GM12878 (cell line): ENCODE measurements at regions not wholly inside any gene's neighbourhood (a gene's known extent, or its start where the extent isn't known, plus 50 kb on each side); places are given as distances from the start of the nearest gene placed in this dataset.

Source experiments
- ATAC-seq: fragments of 200-7000 bp; cut with Tn5 transposase; 3 replicates; pipeline ENCODE4 v1.9.1; 2020; ENCODE audit warnings: mild to moderate bottlenecking, moderate library complexity
- BruUV-seq: library from RNA; stranded (reverse); fragments of 400-500 nt; replicated peaks from 2 replicates; lab custom pipeline; 2021; lab: Mats Ljungman, UMichigan
- CTCF ChIA-PET: fragments of 300-600 bp; sonication (Branson Sonifier 250); formaldehyde crosslinking; extraction: SDS; loops from one replicate; lab custom pipeline; 2021; ENCODE audit warnings: inconsistent platforms; lab: Yijun Ruan, JAX
- POLR2A ChIA-PET: fragments of 350-600 bp; formaldehyde crosslinking; extraction: SDS; loops from one replicate; lab custom pipeline; 2021; ENCODE audit warnings: inconsistent platforms; lab: Charles Lee
- RAD21 ChIA-PET: fragments of 300-600 bp; sonication (Branson Sonifier 250); formaldehyde crosslinking; loops from one replicate; lab custom pipeline; 2023; ENCODE audit warnings: antibody characterized with exemption; ENCODE audit not compliant: unreplicated experiment; lab: Charles Lee
- SMC1A ChIA-PET: fragments of 300-600 bp; sonication (Branson Sonifier 250); formaldehyde crosslinking; loops from one replicate; lab custom pipeline; 2023; ENCODE audit not compliant: unreplicated experiment, uncharacterized antibody; lab: Charles Lee
- DNase-seq: peaks from one replicate; pipeline ENCODE4 v3.0.0-alpha.2; 2011; ENCODE audit warnings: low read depth, low spot score
- FAIRE-seq: peaks from 3 replicates; lab custom pipeline; 2011; peaks lifted over from hg19 to GRCh38; lab: Jason Lieb, UNC
- H2AFZ ChIP-seq: 2 replicates; pipeline ENCODE4 v1.6.0; 2011; ENCODE audit warnings: low read depth, low read length, control low read depth; ENCODE audit not compliant: control insufficient read depth
- H3K27ac ChIP-seq: 2 replicates; pipeline ENCODE4 v1.5.1; 2011; ENCODE audit warnings: control low read depth; ENCODE audit not compliant: control insufficient read depth, insufficient read depth
- H3K27me3 ChIP-seq, 2 experiments: replicated peaks in 1 of 2; 2 replicates each; pipeline versions ENCODE4 v1.6.0 to v1.6.1; 2011; ENCODE audit warnings: low read length in 1 of 2; ENCODE audit not compliant: control insufficient read depth in 2 of 2, insufficient read depth in 2 of 2
- H3K36me3 ChIP-seq, 2 experiments: 2 replicates each; pipeline ENCODE4 v1.5.1; 2011; ENCODE audit warnings: low read length in 1 of 2; ENCODE audit not compliant: control insufficient read depth in 2 of 2, insufficient read depth in 2 of 2
- H3K4me1 ChIP-seq: 2 replicates; pipeline ENCODE4 v1.6.1; 2011; ENCODE audit warnings: mild to moderate bottlenecking, low read length, moderate library complexity, mixed read lengths; ENCODE audit not compliant: control insufficient read depth, insufficient read depth
- H3K4me2 ChIP-seq: 2 replicates; pipeline ENCODE4 v1.6.0; 2011; ENCODE audit warnings: control low read depth; ENCODE audit not compliant: control insufficient read depth, insufficient read depth
- H3K4me3 ChIP-seq: fragments of 200-600 bp; sonication (generic); 2 replicates; pipeline ENCODE4 v1.5.1; 2016
- H3K79me2 ChIP-seq: 2 replicates; pipeline ENCODE4 v1.6.0; 2011; ENCODE audit warnings: low read length; ENCODE audit not compliant: control insufficient read depth, insufficient read depth
- H3K9ac ChIP-seq: 2 replicates; pipeline ENCODE4 v1.8.0; 2011; ENCODE audit warnings: low read length, control low read depth, mixed read lengths; ENCODE audit not compliant: control insufficient read depth, insufficient read depth
- H3K9me3 ChIP-seq: replicated peaks from 3 replicates; pipeline ENCODE4 v1.5.1; 2011; ENCODE audit warnings: mild to moderate bottlenecking, low read length; ENCODE audit not compliant: control insufficient read depth, insufficient read depth
- H4K20me1 ChIP-seq: 2 replicates; pipeline ENCODE4 v1.6.0; 2011; ENCODE audit not compliant: control insufficient read depth, insufficient read depth
- BACH1 ChIP-seq: fragments of 450-650 bp; IDR thresholded peaks from 2 replicates; pipeline ENCODE4 v1.6.1; 2017; ENCODE audit warnings: mild to moderate bottlenecking, borderline replicate concordance
- GABPA ChIP-seq: IDR thresholded peaks from 2 replicates; pipeline ENCODE4 v1.6.1; 2014; ENCODE audit warnings: antibody characterized with exemption, low read depth, mild to moderate bottlenecking, inconsistent platforms
- LARP7 ChIP-seq: fragments of 450-650 bp; IDR thresholded peaks from 2 replicates; pipeline ENCODE4 v1.6.1; 2017; ENCODE audit warnings: mild to moderate bottlenecking
- MTA3 ChIP-seq: IDR thresholded peaks from 2 replicates; pipeline ENCODE4 v1.6.1; 2012; ENCODE audit warnings: low read length, inconsistent platforms, borderline replicate concordance
- MYC ChIP-seq: IDR thresholded peaks from 2 replicates; pipeline ENCODE4 v1.6.1; 2011; ENCODE audit warnings: mild to moderate bottlenecking, low read length, moderate library complexity, inconsistent platforms; ENCODE audit not compliant: insufficient read depth, insufficient replicate concordance, insufficient read length, severe bottlenecking
- NR2C2 ChIP-seq: IDR thresholded peaks from 2 replicates; pipeline ENCODE4 v1.6.1; 2011; ENCODE audit warnings: borderline replicate concordance, low read depth; ENCODE audit not compliant: control insufficient read depth, insufficient read length
- NRF1 ChIP-seq: conservative IDR thresholded peaks from 2 replicates; pipeline ENCODE4 v1.6.1; 2011; ENCODE audit warnings: mild to moderate bottlenecking, low read depth, low read length, improper control_type of control experiment
- SMC3 ChIP-seq: IDR thresholded peaks from 2 replicates; pipeline ENCODE4 v1.6.1; 2011; ENCODE audit warnings: low read length, improper control_type of control experiment, borderline replicate concordance
- SP1 ChIP-seq: IDR thresholded peaks from one replicate; pipeline ENCODE4 v1.6.1; 2011; ENCODE audit warnings: low read depth, low read length
- TCF7 ChIP-seq: IDR thresholded peaks from 2 replicates; pipeline ENCODE4 v1.6.1; 2014; ENCODE audit warnings: antibody characterized with exemption, borderline replicate concordance
- ZBED1 ChIP-seq: IDR thresholded peaks from 2 replicates; pipeline ENCODE4 v1.6.1; 2016; ENCODE audit warnings: borderline replicate concordance
- ZNF384 ChIP-seq: IDR thresholded peaks from 2 replicates; pipeline ENCODE4 v1.6.1; 2012; ENCODE audit warnings: low read depth, mild to moderate bottlenecking, low read length, improper control_type of control experiment, borderline replicate concordance
- WGBS: methylation state at CpG from one replicate; pipeline ENCODE4 v1.1.6; 2016; ENCODE audit warnings: low lambda C conversion rate; ENCODE audit not compliant: insufficient replicate concordance, insufficient coverage; ENCODE audit errors: missing lambda C conversion rate; 5-methylcytosine and 5-hydroxymethylcytosine counted together
- in situ Hi-C: fragments of 300-500 bp; cut with MboI; formaldehyde crosslinking; loops from 9 replicates; pipeline ENCODE4 v1.14.3; 2018; ENCODE audit warnings: mixed read lengths
- intact Hi-C: fragments of 100-400 bp; cut with micrococcal nuclease; formaldehyde crosslinking; loops from one replicate; pipeline ENCODE4 v1.14.2; 2022; ENCODE audit not compliant: unreplicated experiment
- TF ChIP-seq, protein P1 (sequence below): IDR thresholded peaks from 2 replicates; pipeline ENCODE4 v1.6.1; 2012; ENCODE audit warnings: low read depth, low read length, improper control_type of control experiment

DNA sequence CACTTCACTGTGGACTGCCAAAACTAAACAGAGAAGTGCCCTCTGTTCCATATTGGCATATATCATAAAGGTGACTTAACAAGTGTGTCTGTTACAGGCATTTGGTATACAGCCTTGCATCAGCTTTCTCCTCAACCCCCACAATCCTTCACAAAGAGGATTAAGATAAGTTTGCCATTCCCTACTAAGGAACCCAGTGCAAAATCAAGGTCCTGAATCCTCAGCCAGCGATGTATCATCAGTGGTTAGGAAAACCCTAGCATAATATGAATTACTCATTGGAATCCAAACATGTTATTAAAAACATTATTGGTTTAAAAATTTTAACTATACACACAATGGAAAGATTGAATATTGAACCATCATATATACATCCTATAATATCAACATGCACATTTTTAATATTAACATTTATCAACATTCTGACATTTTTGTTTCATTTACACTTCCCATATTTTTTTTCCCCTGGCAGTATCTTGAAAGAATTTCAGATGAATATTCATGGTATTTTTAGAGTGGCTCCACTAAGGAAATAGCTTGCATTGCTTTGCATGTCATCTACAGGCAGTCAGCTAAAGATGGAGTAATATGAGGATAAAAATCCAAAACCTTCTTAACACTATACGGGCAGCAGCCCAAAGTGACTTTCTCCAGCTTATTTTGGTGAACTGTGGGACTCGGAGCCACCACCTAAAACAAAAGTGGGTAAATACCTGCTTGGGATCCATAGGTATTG is 215.6 kb upstream of the CHRM2 start:
- ATAC-seq, result no peak
- Histone ChIP-seq H4K20me1 (no peaks in the 10 kb centered on the region), H3K9me3 (no peaks in the 10 kb centered on the region), H2AFZ (no peak overlapping the region), H3K4me1 (no peaks in the 10 kb centered on the region), H3K27ac (no peak overlapping the region), H3K79me2 (no peaks in the 10 kb centered on the region), H3K36me3 (no peaks in the 10 kb centered on the region), H3K4me3 (no peak overlapping the region), H3K4me2 (no peak overlapping the region), H3K9ac (no peak overlapping the region), H3K27me3 (no peaks in the 10 kb centered on the region)
- intact Hi-C loops (no loop called here), in situ Hi-C loops (no loop called here)
- ChIA-PET RAD21 (no interaction called here), POLR2A (no interaction called here), CTCF (no interaction called here), SMC1A (no interaction called here)
- DNase-seq, result no peak
- TF ChIP-seq GABPA, result no peak
- no peak for TF ChIP-seq TCF7
- no peak for TF ChIP-seq BACH1
- TF ChIP-seq SP1, result no peak
- TF ChIP-seq MTA3, result no peak
- no peak for TF ChIP-seq MYC
- TF ChIP-seq, protein P1, sequence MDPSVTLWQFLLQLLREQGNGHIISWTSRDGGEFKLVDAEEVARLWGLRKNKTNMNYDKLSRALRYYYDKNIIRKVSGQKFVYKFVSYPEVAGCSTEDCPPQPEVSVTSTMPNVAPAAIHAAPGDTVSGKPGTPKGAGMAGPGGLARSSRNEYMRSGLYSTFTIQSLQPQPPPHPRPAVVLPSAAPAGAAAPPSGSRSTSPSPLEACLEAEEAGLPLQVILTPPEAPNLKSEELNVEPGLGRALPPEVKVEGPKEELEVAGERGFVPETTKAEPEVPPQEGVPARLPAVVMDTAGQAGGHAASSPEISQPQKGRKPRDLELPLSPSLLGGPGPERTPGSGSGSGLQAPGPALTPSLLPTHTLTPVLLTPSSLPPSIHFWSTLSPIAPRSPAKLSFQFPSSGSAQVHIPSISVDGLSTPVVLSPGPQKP, result no peak
- no peak for TF ChIP-seq ZBED1
- no peak for TF ChIP-seq ZNF384
- no peak for TF ChIP-seq LARP7
- TF ChIP-seq NRF1, result no peak
- no peak for TF ChIP-seq SMC3
- no peak for TF ChIP-seq NR2C2
- 5% methylated on average over 3 of the region's 3 CpGs for WGBS
- no TSS peak for BruUV-seq
- FAIRE-seq, result no peak
